ENCODE measurements at regions not wholly inside any gene's neighbourhood (a gene's known extent, or its start where the extent isn't known, plus 50 kb on each side); places are given as distances from the start of the nearest gene placed in this dataset.

DNA sequence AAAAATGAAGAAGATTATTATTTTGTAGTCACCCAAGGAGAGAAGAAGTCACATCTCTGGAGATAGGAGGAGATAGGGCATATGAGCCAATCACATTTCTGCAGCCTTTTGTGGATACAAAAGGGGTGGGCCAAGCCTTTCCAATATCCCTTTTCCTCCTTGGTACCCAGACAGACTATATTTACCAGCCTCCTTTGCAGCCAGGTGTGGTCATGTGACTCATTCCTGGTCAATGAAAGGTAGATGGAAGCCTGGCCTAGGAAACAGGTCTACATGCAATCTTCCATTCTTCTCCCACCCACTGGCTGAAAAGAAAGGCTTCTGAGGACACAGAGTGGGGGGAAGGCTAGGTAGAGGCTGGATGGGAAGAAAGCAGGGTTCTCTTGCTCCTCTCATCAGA is 58.1 kb upstream of the ERG start:
- DNase-seq (ENCODE audit: low read depth), result no peak

DNA sequence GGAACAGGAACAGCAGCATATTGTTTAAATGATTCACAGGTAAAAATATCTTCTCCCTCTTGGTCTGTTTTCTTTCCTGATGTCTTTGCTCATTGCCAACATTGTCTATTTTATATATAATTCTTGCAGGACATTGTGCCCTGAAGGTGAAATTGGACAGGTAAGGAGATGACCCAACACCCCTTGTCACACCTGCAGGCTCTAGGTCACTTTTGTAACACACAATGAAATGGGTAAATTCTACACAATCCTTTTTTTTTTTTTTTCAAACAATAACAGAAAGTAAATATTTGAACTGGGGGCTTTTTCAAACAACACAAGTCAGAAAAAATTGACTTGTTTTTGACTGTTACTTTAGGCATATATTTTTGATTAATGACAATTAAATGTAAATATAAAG is 62.9 kb upstream of the ERG start:
- DNase-seq (ENCODE audit: low read depth), result no peak

DNA sequence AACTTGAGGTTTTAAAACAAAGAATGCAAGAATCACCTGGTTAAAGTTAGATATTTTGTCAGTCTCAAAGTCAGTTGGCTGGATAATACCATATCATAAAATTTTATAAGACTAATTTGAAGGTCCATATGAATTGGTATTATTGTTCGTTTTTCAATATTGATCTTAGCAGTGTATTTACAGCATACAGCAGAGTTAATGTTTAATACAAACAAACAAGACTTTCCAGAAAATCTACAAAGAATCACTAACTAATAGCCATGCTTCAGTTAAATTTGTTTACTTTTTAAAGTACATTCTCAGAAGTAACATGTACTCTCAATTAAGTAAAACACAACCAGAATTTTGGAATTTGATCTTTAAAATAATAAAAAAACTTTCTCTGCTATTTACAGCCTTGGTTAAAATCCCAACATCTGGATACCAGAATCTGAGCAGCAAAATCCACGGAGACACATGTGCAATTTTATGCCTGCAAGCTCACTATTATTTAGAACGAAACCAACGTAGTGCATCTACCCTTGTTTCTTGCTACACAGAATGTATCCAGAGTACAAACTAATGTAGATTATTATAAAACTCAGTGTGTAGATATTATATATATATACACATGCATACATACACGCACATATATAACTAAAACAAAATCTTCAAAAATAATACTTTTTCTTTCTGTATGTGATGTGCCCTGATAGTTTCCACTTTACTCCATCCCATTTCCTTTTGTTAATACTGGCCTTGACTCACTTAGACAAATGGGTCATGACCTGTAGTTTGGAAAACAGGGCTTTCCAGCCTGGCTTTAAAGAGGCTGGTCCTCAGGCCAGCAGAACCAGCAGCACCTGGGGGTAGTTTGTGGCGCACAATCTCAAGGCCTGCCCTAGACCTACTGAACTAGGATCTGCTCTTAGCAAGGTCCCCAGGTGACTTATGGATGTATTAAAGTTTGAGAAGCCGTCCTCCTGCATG is 63.6 kb upstream of the ERG start:
- DNase-seq (ENCODE audit: low read depth), result no peak

DNA sequence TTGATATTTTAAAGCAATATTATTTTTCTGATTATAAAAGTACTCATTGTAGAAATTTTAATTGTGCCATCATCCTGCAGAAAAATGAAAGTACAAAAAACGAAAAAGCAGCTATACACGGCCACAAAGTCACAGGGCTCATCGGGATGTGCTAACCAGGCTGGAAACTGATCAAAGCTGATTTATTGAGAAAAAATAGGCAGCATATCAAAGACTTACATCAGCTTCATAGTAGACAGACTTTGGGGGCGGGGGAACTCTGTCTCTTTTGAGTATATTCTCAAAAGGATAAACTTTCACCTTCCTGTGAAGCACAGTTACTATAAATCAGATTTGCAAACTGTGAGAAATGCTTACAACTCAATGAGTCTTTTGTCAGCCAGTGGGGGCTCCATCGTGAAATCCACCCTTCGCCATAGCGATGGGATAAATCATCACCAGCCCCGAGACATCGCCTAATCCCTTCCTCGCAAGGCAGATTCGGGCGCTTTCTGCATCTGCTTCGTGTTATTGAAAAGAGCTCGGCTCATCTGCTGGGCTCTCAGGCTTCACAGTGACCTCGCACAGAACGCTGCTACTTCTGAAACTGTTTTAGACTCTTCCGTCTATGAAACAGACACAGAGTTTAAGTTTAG is 69.2 kb upstream of the ERG start:
- no peak for DNase-seq (ENCODE audit: low read depth)

DNA sequence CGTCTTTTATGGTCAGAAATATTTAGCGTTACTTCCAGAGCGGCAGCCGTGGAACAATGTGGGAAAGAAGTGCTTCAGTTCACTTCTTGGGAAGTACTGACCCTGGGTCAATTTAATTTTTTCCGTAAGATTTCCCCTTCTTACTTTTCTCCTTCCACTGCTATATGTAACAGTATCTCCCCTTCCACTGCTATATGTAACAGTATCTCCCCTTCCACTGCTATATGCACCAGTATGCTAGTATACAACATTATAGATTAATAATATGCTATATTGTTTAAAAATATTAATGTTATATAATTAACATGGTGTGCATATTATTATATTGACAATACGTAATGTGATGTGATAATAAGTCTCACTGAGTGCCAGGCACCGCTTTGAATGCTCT is 69.7 kb upstream of the ERG start:
- no peak for DNase-seq (ENCODE audit: low read depth)

DNA sequence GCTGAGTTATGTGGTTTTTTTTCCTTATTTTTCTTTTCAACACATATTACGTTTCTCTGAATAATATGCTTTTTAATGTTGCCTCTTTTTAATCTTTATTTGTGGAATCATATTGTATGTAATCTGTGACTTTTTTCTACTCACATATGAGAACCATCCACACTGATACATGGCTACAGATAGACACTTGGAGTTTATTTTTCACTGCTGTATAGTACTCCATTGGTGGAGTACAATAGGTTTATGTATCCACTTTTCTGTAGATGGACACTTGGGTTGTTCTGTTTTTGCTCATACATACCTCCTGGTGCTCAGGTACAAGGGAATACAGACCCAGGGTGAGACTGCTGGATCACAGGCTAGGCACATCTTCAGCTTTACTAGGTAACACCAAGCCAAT is 71.5 kb upstream of the ERG start:
- DNase-seq (ENCODE audit: low read depth), result no peak

DNA sequence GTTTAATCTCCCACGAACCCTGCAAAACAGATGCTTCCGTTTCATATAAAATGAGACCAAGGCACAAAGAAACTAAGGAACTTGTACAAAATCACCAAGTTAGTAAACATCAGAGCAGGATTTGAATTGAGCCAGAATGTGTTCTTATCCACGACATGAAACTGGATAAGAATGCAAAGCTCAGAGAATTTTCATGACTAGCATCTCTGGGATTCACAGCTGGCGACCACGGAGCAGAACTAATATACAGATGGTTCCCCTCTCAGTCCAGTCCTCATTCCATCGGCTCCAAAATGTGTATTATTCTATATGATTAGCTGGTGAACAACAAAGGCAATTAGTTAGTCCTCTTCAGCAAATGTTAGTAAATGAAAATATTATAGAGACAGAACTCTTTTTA is 72.3 kb upstream of the ERG start:
- DNase-seq (ENCODE audit: low read depth), result no peak

DNA sequence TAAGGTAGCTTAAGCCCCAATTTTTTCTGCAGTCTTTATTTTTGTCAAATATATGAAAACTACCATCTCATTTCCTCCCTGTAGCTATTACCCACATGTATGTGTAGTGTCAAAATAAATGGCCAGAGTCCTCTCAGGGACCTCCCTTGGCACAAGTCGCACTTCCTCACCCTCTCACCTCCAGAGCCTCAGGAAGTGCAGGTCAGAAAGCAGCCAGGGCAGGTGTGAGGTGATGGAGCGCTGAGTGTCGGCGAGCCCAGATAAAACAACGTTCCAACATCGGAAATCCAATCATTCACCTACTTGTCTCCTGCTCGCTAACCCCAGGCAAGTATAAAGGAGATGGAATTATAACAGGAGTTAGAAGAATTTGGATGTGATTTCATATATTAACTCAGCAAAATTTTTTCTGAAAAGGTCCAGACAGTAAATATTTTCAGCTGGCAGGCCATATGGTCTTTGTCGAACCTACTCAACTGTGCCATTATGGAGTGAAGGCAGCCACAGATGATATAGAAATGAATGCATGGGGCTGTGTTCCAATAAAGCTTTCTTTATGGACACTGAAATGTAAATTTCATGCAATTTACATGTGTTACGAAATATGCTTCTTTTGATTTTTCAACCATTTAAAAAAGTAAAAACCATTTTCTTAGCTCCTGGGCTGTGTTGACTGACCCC is 76.8 kb upstream of the ERG start:
- DNase-seq (ENCODE audit: low read depth), result no peak

DNA sequence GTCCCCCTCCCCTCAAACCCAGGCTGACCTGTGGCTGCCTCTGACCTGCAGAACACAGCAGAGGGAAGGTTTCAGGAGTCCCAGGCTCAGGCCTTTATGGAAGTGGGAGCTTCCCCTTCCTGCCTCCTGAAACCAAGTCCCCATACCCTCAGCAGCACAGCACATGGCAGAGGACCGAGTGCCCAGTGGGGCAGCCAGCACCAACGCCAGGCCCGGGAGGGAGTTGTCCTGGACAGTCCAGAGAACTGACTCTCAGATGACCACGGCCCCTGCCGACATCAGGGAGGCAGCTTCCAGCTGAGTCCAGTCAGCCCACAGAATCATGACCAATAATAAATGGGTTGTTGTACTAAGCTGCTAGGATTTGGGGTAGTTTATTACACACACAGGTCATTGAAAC is 79.6 kb upstream of the ERG start:
- DNase-seq (ENCODE audit: low read depth), result no peak

DNA sequence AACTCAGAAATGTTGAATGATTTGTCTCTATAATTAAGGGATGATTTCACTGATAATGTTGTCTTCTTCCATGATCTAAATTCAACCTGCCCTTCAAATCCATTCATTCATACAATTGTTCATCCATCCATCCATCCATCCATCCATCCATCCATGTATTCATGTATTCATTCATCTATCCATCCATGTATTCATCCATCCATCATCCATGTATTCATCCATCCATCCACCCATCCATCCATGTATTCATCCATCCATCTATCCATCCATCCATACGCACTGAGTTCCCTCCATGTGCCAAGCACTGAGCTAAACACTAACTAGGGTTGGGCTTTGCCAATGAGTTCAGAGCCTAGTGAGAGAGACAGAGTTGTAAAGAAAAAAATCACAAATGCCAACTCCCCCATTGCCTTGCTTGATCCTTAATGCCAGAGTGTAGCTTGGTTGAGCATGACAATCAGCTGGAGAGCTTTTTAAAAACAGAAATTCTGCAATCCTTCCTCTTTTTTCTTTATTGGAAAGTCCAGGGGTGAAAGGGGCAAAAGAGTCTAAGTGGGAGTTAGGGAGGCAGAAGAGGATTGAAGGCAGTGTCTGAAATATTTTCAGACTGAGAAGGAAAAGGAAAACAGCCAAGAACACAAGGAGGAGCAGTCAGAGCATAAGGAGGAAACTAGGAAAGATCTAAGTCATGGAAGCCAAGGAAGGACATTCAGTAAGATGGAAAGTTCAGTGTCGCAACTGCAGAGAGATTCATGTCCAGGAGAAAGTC is 92.4 kb upstream of the ERG start:
- no peak for DNase-seq (ENCODE audit: low read depth)

DNA sequence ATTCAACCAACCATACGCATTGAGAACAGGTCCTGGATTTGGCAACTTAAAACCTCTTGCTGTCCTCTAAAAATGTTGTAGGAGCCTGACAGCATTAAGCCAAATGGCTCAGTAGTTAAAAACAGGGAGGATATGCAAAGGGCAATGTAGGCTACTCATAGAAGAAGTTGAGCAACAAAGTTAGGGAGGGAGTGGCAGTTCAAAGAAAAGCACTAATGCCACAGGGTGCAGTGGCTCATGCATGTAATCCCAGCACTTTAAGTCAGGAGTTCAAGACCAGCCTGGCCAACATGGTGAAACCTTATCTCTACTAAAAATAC is 92.9 kb upstream of the ERG start:
- DNase-seq (ENCODE audit: low read depth), result no peak

DNA sequence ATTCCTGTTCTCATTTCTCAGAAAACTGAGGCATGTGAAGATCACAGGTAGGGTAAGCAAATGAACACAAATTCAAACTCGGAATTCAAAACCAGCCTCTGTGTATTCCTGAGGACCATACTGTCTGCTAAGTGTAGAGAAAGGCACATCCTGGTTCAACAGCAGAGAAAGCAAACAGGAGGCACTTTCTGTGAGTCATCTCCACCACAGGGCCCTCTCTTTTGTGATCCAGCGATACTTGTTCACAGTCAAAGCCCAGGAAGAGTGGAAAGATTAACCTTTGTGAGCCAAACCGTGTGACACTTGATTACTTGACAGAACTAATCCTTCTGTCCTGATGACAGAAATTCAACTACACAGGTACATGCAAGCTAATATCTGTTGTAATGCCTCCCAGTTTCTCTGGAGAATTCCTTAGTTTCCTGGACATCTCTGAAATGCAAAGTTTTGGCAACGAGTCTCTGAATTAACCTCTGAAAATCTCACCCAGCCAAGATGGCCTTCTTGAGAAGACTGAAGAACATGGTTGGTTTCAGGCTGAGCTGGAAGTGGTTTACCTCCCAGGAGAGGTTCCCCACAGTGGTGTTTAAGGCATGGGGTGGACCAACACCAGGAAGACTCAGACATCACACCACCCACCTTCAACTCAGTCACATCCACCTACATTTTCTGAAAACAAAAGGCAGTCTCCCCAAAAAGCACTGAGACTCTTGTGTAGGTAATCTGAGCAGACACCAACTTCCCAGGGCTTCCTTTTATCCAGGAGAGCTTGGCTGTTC is 98.2 kb upstream of the ERG start:
- no peak for DNase-seq (ENCODE audit: low read depth)

DNA sequence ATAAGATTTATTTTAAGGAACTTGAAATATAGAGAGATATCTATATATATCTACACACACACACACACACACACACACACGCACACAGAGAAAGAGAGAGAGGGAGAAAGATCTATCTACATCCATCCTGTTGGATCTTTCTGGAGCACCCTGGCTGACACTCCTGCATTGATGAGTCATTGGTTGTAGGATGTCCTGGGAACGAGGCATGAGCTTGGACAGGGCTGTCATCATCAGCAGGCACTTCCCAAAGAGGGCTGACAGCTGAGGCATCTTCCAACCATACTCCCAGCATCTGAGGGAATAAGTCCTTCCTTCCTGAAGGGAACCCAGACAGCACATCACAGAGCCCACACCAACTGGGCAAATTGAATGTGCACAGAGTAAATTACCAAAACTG is 99.1 kb upstream of the ERG start:
- DNase-seq (ENCODE audit: low read depth), result no peak

DNA sequence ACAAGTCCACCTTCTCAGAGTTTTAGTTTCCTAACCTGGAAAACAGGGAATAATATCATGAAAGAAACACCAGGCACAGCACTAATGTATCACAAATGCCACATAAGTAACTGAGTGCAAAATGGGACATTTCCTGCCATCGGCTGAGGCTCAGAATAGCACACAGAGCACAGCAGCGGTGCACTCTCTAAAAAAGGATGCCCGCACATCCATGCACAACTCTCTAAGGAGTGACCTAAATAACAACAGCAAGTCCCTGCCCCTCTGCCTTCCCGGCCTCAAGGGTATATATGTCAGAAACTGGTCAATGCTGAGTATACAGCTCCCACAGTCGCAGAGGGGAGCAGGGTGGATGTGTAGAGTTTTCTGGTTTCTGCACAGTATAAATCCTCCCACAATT is 100.1 kb upstream of the ERG start:
- no peak for DNase-seq (ENCODE audit: low read depth)

DNA sequence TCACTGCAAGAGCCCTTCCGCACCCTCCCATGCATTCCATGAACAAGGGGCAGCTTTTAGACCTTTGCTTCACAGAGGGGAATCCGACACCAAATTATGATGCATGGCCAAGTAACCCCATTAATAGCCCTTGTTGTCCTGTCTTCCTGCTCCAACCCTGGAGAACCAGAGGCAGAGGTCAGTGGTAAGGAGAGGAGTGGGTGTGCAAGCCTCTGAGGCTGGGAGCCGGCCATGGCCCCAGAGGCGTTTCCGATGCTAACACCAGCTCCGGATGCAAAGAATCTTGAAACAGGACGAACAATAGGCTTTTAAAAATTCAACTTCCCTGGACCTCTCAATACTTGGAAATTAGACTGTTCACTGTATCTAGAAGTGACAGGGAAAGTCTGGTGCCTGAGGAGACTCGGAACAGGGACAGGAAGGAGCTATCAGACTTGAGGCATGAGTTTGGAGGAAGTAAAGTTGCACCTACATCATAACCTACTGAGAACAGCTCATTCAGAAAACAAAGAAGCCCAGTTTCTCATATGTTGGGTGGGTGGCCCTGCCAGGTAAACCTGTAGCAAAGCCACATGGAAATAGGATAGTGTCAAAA is 101.2 kb upstream of the ERG start:
- no peak for DNase-seq (ENCODE audit: low read depth)

DNA sequence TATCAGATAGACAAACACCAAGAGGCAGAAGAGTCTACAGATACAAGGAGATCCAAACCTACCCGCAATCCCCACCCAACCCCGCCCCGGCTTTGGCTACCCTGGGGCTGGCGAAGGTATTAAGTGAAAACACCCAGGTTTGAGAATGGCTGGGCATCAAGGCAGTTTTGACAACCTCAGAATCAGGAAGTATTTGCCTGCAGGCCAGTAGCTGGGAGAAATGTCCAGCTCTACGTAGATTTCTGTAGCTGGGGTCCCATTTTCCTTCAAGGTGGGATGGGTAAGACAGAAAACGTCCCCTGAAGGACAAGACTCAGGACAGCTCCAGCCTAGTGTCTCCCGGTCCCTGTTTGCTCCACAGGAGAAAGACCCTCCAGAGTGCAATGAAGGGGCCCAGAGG is 101.8 kb upstream of the ERG start:
- no peak for DNase-seq (ENCODE audit: low read depth)

DNA sequence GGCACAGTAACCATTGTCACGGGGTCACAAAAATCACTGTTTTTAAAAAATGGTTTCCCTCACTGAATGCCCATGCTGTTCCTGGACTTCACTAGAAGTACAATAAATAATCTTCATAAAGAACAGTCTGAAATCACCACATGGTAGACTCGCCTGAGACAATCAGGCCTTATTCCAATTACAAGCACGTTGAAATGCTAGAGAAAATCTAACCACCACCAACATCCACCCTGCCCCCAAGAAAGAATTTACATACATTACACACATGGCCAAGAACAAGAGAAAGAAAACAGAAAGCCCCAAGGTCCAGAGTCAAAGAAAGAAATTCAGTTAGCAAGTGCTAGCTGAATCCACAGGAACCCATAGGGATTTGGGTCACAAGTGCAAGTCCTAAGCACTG is 107.0 kb upstream of the ERG start:
- no peak for DNase-seq (ENCODE audit: low read depth)

DNA sequence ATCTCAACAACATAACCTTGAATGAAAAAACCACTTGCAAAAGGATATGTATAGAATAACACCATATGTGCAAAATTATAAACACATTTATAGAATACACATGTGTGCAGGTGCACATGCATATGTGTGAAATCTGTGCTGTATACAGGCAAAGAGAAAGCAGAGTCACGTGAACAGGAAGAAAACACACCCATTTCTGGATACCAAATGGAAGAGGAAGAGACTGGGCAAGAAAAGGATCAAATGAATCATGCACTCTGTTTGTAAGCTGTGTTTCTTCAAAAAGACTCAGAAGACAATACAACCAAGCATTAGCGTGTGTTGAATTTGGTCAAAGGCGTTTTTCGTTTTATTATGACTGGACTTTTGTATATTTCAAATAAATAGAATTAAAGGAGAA is 111.3 kb upstream of the ERG start:
- DNase-seq (ENCODE audit: low read depth), result no peak

DNA sequence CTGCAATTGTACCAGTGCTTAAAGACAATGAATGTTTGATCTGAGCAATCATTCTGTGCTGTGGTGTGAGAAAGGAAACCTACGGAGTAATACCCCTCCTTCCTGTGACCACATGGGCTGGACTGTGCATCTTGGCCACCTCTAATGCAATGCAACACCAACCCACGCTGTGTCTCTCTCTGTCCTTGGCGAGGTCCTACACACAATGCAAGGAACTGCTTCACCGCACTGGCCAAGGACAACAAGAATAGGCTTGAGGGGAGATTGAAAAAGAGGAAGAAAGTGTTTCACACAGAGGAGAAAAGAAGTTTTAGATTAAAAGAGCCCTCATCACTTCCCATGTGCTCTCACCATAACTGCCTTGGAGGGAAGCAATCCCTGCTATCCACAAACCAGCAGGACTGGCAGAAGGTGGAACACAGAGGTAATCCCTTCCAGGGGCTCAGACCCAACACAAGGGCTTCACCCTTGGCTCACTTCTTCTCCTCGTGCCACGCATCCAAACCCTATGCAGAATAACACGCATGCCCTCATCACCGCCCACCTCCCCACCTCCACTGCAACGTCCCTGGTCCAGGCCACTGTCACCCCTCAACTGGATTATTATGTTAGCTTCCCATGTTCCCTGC is 112.5 kb upstream of the ERG start:
- DNase-seq (ENCODE audit: low read depth), result no peak

DNA sequence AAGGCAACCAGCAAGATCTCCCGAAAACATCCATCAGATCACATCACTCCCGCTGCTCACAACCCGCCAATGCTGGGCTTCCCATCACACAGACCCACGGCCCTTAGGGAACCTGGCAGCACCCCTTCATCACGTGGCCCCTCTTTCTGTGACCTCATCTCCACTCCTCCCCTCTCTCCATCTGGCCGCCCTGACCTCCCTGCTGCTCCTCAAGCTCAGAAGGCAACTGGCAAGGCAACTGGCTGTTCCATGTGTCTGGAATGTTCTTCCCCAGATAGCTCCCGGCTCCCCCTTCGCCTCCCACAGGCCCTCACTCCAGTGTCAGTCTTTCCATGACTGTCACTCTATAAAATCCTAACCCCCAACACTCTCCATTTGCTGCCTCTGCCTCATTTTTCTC is 113.0 kb upstream of the ERG start:
- DNase-seq (ENCODE audit: low read depth), result no peak

DNA sequence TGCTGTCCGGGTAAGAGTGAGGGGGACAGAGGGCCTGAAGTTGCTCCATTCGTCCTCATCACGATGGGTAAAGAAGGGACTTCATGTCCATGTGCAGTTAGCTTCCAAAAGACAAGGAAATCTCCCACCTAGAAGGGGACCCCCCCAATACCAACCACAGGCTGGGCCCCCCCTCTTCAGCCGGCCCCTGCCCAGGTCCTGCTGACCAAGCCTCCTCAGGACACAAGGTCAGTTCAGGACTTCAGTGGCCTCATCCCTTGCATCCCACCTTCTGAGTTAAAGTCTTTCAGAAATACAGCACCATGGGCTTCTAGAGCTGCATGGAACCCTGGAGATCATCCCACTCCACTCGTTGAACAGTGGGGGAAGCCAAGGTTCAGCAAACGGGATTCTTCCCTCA is 115.4 kb upstream of the ERG start:
- DNase-seq (ENCODE audit: low read depth), result no peak

All from activated T-helper 1 cell treated with Interleukin-2 at 50 U/mL for 16 hours (primary cell).